SK-N-SH treated with all-trans-retinoic acid at 6 μM for 48 hours (cell line): ENCODE measurements at regions not wholly inside any gene's neighbourhood (a gene's known extent, or its start where the extent isn't known, plus 50 kb on each side); places are given as distances from the start of the nearest gene placed in this dataset.

Source experiments
- ATAC-seq: fragments of 200-7000 bp; cut with Tn5 transposase; 3 replicates; pipeline ENCODE4 v1.9.1; 2020; ENCODE audit warnings: mild to moderate bottlenecking, moderate library complexity
- ARNTL ChIP-seq: fragments of 450-650 bp; formaldehyde crosslinking; IDR thresholded peaks from 2 replicates; pipeline ENCODE4 v1.5.0; 2020; ENCODE audit warnings: low read depth, mild to moderate bottlenecking, moderate library complexity, borderline replicate concordance
- BACH2 ChIP-seq: fragments of 250-450 bp; sonication (Bioruptor Pico); IDR thresholded peaks from 2 replicates; pipeline ENCODE4 v1.9.0; 2021; ENCODE audit warnings: mild to moderate bottlenecking, borderline replicate concordance
- CREB5 ChIP-seq: fragments of 250-450 bp; sonication (Bioruptor Pico); IDR thresholded peaks from 2 replicates; pipeline ENCODE4 v1.5.1; 2020; ENCODE audit warnings: low read depth, mild to moderate bottlenecking, moderate library complexity
- CSDC2 ChIP-seq: fragments of 250-450 bp; sonication (Bioruptor Pico); IDR thresholded peaks from 2 replicates; pipeline ENCODE4 v1.5.0; 2020; ENCODE audit warnings: mild to moderate bottlenecking, moderate library complexity
- ESRRG ChIP-seq: fragments of 250-450 bp; sonication (Bioruptor Pico); IDR thresholded peaks from 2 replicates; pipeline ENCODE4 v1.6.1; 2021; ENCODE audit warnings: mild to moderate bottlenecking
- GLIS3 ChIP-seq: fragments of 250-450 bp; sonication (Bioruptor Pico); IDR thresholded peaks from 2 replicates; pipeline ENCODE4 v1.5.0; 2020; ENCODE audit warnings: mild to moderate bottlenecking, moderate library complexity
- ISL1 ChIP-seq: fragments of 250-450 bp; sonication (Bioruptor Pico); IDR thresholded peaks from 2 replicates; pipeline ENCODE4 v2.1.2; 2022; ENCODE audit warnings: mild to moderate bottlenecking, moderate library complexity
- OSR1 ChIP-seq: fragments of 250-450 bp; sonication (Bioruptor Pico); IDR thresholded peaks from 2 replicates; pipeline ENCODE4 v1.8.0; 2022; ENCODE audit warnings: moderate library complexity, mild to moderate bottlenecking, inconsistent platforms
- PATZ1 ChIP-seq: fragments of 250-450 bp; sonication (Bioruptor Pico); IDR thresholded peaks from 2 replicates; pipeline ENCODE4 v1.8.0; 2020; ENCODE audit warnings: mild to moderate bottlenecking, moderate library complexity, borderline replicate concordance
- POU6F1 ChIP-seq: fragments of 250-450 bp; sonication (Bioruptor Pico); IDR thresholded peaks from 2 replicates; pipeline ENCODE4 v1.8.0; 2021; ENCODE audit warnings: low read depth, mild to moderate bottlenecking, moderate library complexity, borderline replicate concordance
- PPARA ChIP-seq: fragments of 250-450 bp; sonication (Bioruptor Pico); IDR thresholded peaks from 2 replicates; pipeline ENCODE4 v1.5.0; 2020; ENCODE audit warnings: mild to moderate bottlenecking, borderline replicate concordance
- RARB ChIP-seq: fragments of 250-450 bp; sonication (Bioruptor Pico); IDR thresholded peaks from 2 replicates; pipeline ENCODE4 v1.8.0; 2021; ENCODE audit warnings: mild to moderate bottlenecking, moderate library complexity
- SNAI2 ChIP-seq: fragments of 250-450 bp; sonication (Bioruptor Pico); IDR thresholded peaks from 2 replicates; pipeline ENCODE4 v1.5.0; 2020; ENCODE audit warnings: mild to moderate bottlenecking, moderate library complexity
- TCF4 ChIP-seq: fragments of 250-450 bp; sonication (Bioruptor Pico); IDR thresholded peaks from 2 replicates; pipeline ENCODE4 v1.8.0; 2021; ENCODE audit warnings: mild to moderate bottlenecking, moderate library complexity, borderline replicate concordance
- TOX ChIP-seq: fragments of 250-450 bp; sonication (Bioruptor Pico); IDR thresholded peaks from 2 replicates; pipeline ENCODE4 v1.8.0; 2021; ENCODE audit warnings: mild to moderate bottlenecking, moderate library complexity, borderline replicate concordance
- TSHZ2 ChIP-seq: fragments of 250-450 bp; sonication (Bioruptor Pico); IDR thresholded peaks from 2 replicates; pipeline ENCODE4 v1.5.0; 2020; ENCODE audit warnings: mild to moderate bottlenecking, moderate library complexity
- ZC3H10 ChIP-seq: fragments of 250-450 bp; sonication (Bioruptor Pico); IDR thresholded peaks from 2 replicates; pipeline ENCODE4 v1.5.1; 2021; ENCODE audit warnings: mild to moderate bottlenecking, moderate library complexity
- ZFP30 ChIP-seq: fragments of 450-650 bp; formaldehyde crosslinking; IDR thresholded peaks from 2 replicates; pipeline ENCODE4 v1.5.0; 2022; ENCODE audit warnings: mild to moderate bottlenecking, moderate library complexity
- ZNF70 ChIP-seq: fragments of 450-650 bp; formaldehyde crosslinking; IDR thresholded peaks from 2 replicates; pipeline ENCODE4 v1.5.0; 2020; ENCODE audit warnings: mild to moderate bottlenecking, moderate library complexity

- TF ChIP-seq CSDC2 (CRISPR knock-in tag) = no peak
- TF ChIP-seq TOX (CRISPR knock-in tag) = no peak
- TF ChIP-seq TSHZ2 (CRISPR knock-in tag) = no peak
- no peak for TF ChIP-seq ARNTL (CRISPR knock-in tag)
- TF ChIP-seq ISL1 (CRISPR knock-in tag) = no peak
- TF ChIP-seq BACH2 (CRISPR knock-in tag) = no peak
- TF ChIP-seq POU6F1 (CRISPR knock-in tag) = no peak
- TF ChIP-seq ZC3H10 (CRISPR knock-in tag) = no peak
- no peak for TF ChIP-seq PPARA
- TF ChIP-seq CREB5 = no peak
- TF ChIP-seq GLIS3 = no peak
- no peak for TF ChIP-seq SNAI2 (CRISPR knock-in tag)
- no peak for TF ChIP-seq ESRRG (CRISPR knock-in tag)
- TF ChIP-seq OSR1 = no peak
- ATAC-seq = no peak
These were observed 229.9 kb downstream of the LRRN1 start for GRCh38 chr3:4029135-4029534.

GRCh38 chr3:4030624-4031023, 231.4 kb downstream of the LRRN1 start:
- no peak for ATAC-seq
- TF ChIP-seq ZFP30 (CRISPR knock-in tag) (no peak), TOX (CRISPR knock-in tag) (no peak), CSDC2 (CRISPR knock-in tag) (no peak), OSR1 (no peak), TCF4 (CRISPR knock-in tag) (no peak), RARB (CRISPR knock-in tag) (no peak)

- TF ChIP-seq ISL1 (CRISPR knock-in tag) (no peak), PATZ1 (no peak), OSR1 (no peak), BACH2 (CRISPR knock-in tag) (no peak), ZNF70 (CRISPR knock-in tag) (no peak), ARNTL (CRISPR knock-in tag) (no peak), CREB5 (no peak), SNAI2 (CRISPR knock-in tag) (no peak)
- ATAC-seq = no peak
These were observed 234.1 kb downstream of the LRRN1 start for GRCh38 chr3:4033296-4033695.

- no peak for ATAC-seq
- no peak for TF ChIP-seq ESRRG (CRISPR knock-in tag)
These were observed 236.8 kb downstream of the LRRN1 start for GRCh38 chr3:4036046-4036445.
